ENCODE measurements at regions not wholly inside any gene's neighbourhood (a gene's known extent, or its start where the extent isn't known, plus 50 kb on each side); places are given as distances from the start of the nearest gene placed in this dataset.

DNA sequence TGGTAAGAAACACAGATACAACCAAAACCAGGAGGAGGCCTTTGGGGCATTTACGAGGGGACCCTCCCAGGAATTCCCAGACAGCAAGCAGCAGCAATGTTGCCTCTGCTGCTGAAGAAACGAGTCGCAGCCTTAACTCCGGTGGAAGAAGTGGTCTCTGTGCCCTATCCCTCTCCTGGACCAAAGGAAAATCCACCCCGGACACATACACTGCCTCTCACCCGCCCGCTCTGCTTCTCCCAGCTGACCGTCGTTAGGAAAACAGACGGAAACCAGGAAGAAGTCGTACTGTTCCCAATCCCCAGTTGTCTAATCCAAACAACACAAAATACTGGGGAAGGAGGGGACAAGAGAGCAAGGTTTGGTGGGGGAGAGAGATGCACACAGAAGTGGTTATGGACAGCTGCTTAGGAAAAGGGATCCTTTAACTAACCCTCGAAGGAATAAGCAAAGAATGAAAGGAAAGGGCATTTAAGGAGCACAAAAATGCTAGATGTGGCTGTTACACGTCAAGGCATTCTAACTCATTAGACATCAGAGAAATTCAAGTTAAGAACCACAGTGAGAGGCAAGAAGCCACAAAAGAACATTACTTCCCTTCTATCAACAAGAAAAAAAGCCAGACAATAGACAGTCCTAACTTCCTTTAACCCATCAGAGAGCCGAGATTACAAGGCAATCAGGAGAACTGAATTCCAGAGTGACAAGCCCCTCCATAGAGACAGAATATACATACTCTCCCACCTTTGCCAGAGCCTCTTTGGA, 71.9 kb downstream of the ACTL7B start:
- TF ChIP-seq CTCF (IDR thresholded peaks at IDR 0.05) (no peak), POLR2A (IDR thresholded peaks at IDR 0.05) (no peak)

Data from transverse colon (tissue), 3 donors.